ENCODE measurements at regions not wholly inside any gene's neighbourhood (a gene's known extent, or its start where the extent isn't known, plus 50 kb on each side); places are given as distances from the start of the nearest gene placed in this dataset.
"Not testable (repeated sequence)": the region's sequence is repeated elsewhere in the genome, so short reads cannot be mapped to it uniquely, and the experiment has no call there.

- ChIA-PET POLR2A (no interaction called here), CTCF (no interaction called here)
- WGBS (ENCODE audit: insufficient coverage) = no CpG with 5 or more reads among the region's 2 CpGs
- Histone ChIP-seq H3K4me1 (ENCODE audit: control extremely low read depth in 1 of 4, control insufficient read depth in 4 of 4, insufficient read depth in 4 of 4, low read length in 3 of 4) (peaks cover 0 to 11% (median 2%) of the 10 kb centered on the region in 4 experiments), H3K27me3 (replicated peaks in 2 of 5; ENCODE audit: control insufficient read depth in 4 of 5, insufficient read depth in 5 of 5, low read length in 4 of 5) (no peaks in the 10 kb centered on the region), H3K36me3 (ENCODE audit: control insufficient read depth in 4 of 4, insufficient read depth in 4 of 4, low read length in 3 of 4) (no peaks in the 10 kb centered on the region), H3K4me3 (ENCODE audit: control insufficient read depth in 1 of 7, extremely low read depth in 1 of 7, insufficient read depth in 4 of 7, low read depth in 2 of 7, low read length in 6 of 7) (no peak overlapping the region), H3K27ac (ENCODE audit: insufficient read depth in 1 of 2, low read depth in 1 of 2, low read length in 2 of 2, poor library complexity in 1 of 2, severe bottlenecking in 2 of 2) (no peak overlapping the region), H3K9me3 (ENCODE audit: control extremely low read depth in 1 of 5, control insufficient read depth in 4 of 5, insufficient read depth in 2 of 5, low read depth in 1 of 5, low read length in 4 of 5) (no peaks in the 10 kb centered on the region)
- no peak for DNase-seq
Observed at GRCh38 chr3:81867875-81868274, 106.4 kb upstream of the GBE1 start.

- H3K36me3 ChIP-seq (ENCODE audit: control insufficient read depth in 4 of 4, insufficient read depth in 4 of 4, low read length in 3 of 4); DNase-seq; H3K27ac ChIP-seq (ENCODE audit: insufficient read depth in 1 of 2, low read depth in 1 of 2, low read length in 2 of 2, poor library complexity in 1 of 2, severe bottlenecking in 2 of 2); H3K9me3 ChIP-seq (ENCODE audit: control extremely low read depth in 1 of 5, control insufficient read depth in 4 of 5, insufficient read depth in 2 of 5, low read depth in 1 of 5, low read length in 4 of 5); H3K4me3 ChIP-seq (ENCODE audit: control insufficient read depth in 1 of 7, extremely low read depth in 1 of 7, insufficient read depth in 4 of 7, low read depth in 2 of 7, low read length in 6 of 7); POLR2A ChIA-PET; H3K27me3 ChIP-seq (replicated peaks in 2 of 5; ENCODE audit: control insufficient read depth in 4 of 5, insufficient read depth in 5 of 5, low read length in 4 of 5): not testable (repeated sequence)
- peaks cover 0 to 11% (median 2%) of the 10 kb centered on the region in 4 experiments for H3K4me1 ChIP-seq (ENCODE audit: control extremely low read depth in 1 of 4, control insufficient read depth in 4 of 4, insufficient read depth in 4 of 4, low read length in 3 of 4)
- 100% methylated on average over 5 of the region's 5 CpGs for WGBS (ENCODE audit: insufficient coverage)
- CTCF ChIA-PET = interaction anchor here (1.4 kb wide), 1 partner anchor 9 kb away, joined by 3 read pairs; no protein-coding TSS in a partner anchor
Observed at GRCh38 chr3:81865164-81865563, 103.7 kb upstream of the GBE1 start.

- DNase-seq = peak in 1 of 3 donors; percentile 8
- Histone ChIP-seq H3K4me3 (ENCODE audit: control insufficient read depth in 1 of 7, extremely low read depth in 1 of 7, insufficient read depth in 4 of 7, low read depth in 2 of 7, low read length in 6 of 7) (no peak overlapping the region), H3K36me3 (ENCODE audit: control insufficient read depth in 4 of 4, insufficient read depth in 4 of 4, low read length in 3 of 4) (no peaks in the 10 kb centered on the region), H3K27me3 (replicated peaks in 2 of 5; ENCODE audit: control insufficient read depth in 4 of 5, insufficient read depth in 5 of 5, low read length in 4 of 5) (no peaks in the 10 kb centered on the region), H3K27ac (ENCODE audit: insufficient read depth in 1 of 2, low read depth in 1 of 2, low read length in 2 of 2, poor library complexity in 1 of 2, severe bottlenecking in 2 of 2) (no peak overlapping the region), H3K4me1 (ENCODE audit: control extremely low read depth in 1 of 4, control insufficient read depth in 4 of 4, insufficient read depth in 4 of 4, low read length in 3 of 4) (peaks cover 0 to 11% (median 2%) of the 10 kb centered on the region in 4 experiments), H3K9me3 (ENCODE audit: control extremely low read depth in 1 of 5, control insufficient read depth in 4 of 5, insufficient read depth in 2 of 5, low read depth in 1 of 5, low read length in 4 of 5) (no peaks in the 10 kb centered on the region)
- ChIA-PET POLR2A (no interaction called here), CTCF (interaction anchor here (0.8 to 1.4 kb wide), 3 partner anchors 8 to 13 kb away, joined by 3 read pairs; no protein-coding TSS in a partner anchor)
- WGBS (ENCODE audit: insufficient coverage) = 80% methylated on average over 2 of the region's 7 CpGs
Observed at GRCh38 chr3:81864272-81864671, 102.8 kb upstream of the GBE1 start.

- H3K4me1 ChIP-seq (ENCODE audit: control extremely low read depth in 1 of 4, control insufficient read depth in 4 of 4, insufficient read depth in 4 of 4, low read length in 3 of 4) = peaks cover 0 to 11% (median 2%) of the 10 kb centered on the region in 4 experiments
- no peaks in the 10 kb centered on the region for H3K27me3 ChIP-seq (replicated peaks in 2 of 5; ENCODE audit: control insufficient read depth in 4 of 5, insufficient read depth in 5 of 5, low read length in 4 of 5)
- CTCF ChIA-PET = interaction anchor here (0.9 to 1.4 kb wide), 2 partner anchors 7 to 10 kb away, joined by 3 read pairs; no protein-coding TSS in a partner anchor
- WGBS (ENCODE audit: insufficient coverage) = no CpG with 5 or more reads among the region's 4 CpGs
- peak; percentile 22 to 64 (median 58) for DNase-seq
- POLR2A ChIA-PET = no interaction called here
- no peaks in the 10 kb centered on the region for H3K9me3 ChIP-seq (ENCODE audit: control extremely low read depth in 1 of 5, control insufficient read depth in 4 of 5, insufficient read depth in 2 of 5, low read depth in 1 of 5, low read length in 4 of 5)
- H3K36me3 ChIP-seq (ENCODE audit: control insufficient read depth in 4 of 4, insufficient read depth in 4 of 4, low read length in 3 of 4) = no peaks in the 10 kb centered on the region
- peak overlapping the region in 1 of 7 experiments; percentile 6 for H3K4me3 ChIP-seq (ENCODE audit: control insufficient read depth in 1 of 7, extremely low read depth in 1 of 7, insufficient read depth in 4 of 7, low read depth in 2 of 7, low read length in 6 of 7)
- H3K27ac ChIP-seq (ENCODE audit: insufficient read depth in 1 of 2, low read depth in 1 of 2, low read length in 2 of 2, poor library complexity in 1 of 2, severe bottlenecking in 2 of 2) = no peak overlapping the region
Observed at GRCh38 chr3:81863756-81864155, 102.3 kb upstream of the GBE1 start.

- H3K27ac ChIP-seq (ENCODE audit: insufficient read depth in 1 of 2, low read depth in 1 of 2, low read length in 2 of 2, poor library complexity in 1 of 2, severe bottlenecking in 2 of 2) = no peak overlapping the region
- H3K4me1 ChIP-seq (ENCODE audit: control extremely low read depth in 1 of 4, control insufficient read depth in 4 of 4, insufficient read depth in 4 of 4, low read length in 3 of 4) = peaks cover 0 to 11% (median 2%) of the 10 kb centered on the region in 4 experiments
- no peak overlapping the region for H3K4me3 ChIP-seq (ENCODE audit: control insufficient read depth in 1 of 7, extremely low read depth in 1 of 7, insufficient read depth in 4 of 7, low read depth in 2 of 7, low read length in 6 of 7)
- 100% methylated on average over 1 of the region's 1 CpG for WGBS (ENCODE audit: insufficient coverage)
- no peaks in the 10 kb centered on the region for H3K36me3 ChIP-seq (ENCODE audit: control insufficient read depth in 4 of 4, insufficient read depth in 4 of 4, low read length in 3 of 4)
- no peaks in the 10 kb centered on the region for H3K27me3 ChIP-seq (replicated peaks in 2 of 5; ENCODE audit: control insufficient read depth in 4 of 5, insufficient read depth in 5 of 5, low read length in 4 of 5)
- CTCF ChIA-PET = no interaction called here
- H3K9me3 ChIP-seq (ENCODE audit: control extremely low read depth in 1 of 5, control insufficient read depth in 4 of 5, insufficient read depth in 2 of 5, low read depth in 1 of 5, low read length in 4 of 5) = no peaks in the 10 kb centered on the region
- no peak for DNase-seq
- POLR2A ChIA-PET = no interaction called here
Observed at GRCh38 chr3:81861593-81861992, 100.1 kb upstream of the GBE1 start.

GRCh38 chr3:81859524-81859923 is 98.1 kb upstream of the GBE1 start:
- no peak for DNase-seq
- no CpG with 5 or more reads among the region's 1 CpG for WGBS (ENCODE audit: insufficient coverage)
- Histone ChIP-seq H3K4me1 (ENCODE audit: control extremely low read depth in 1 of 4, control insufficient read depth in 4 of 4, insufficient read depth in 4 of 4, low read length in 3 of 4) (peaks cover 0 to 11% (median 2%) of the 10 kb centered on the region in 4 experiments), H3K27me3 (replicated peaks in 2 of 5; ENCODE audit: control insufficient read depth in 4 of 5, insufficient read depth in 5 of 5, low read length in 4 of 5) (no peaks in the 10 kb centered on the region), H3K27ac (ENCODE audit: insufficient read depth in 1 of 2, low read depth in 1 of 2, low read length in 2 of 2, poor library complexity in 1 of 2, severe bottlenecking in 2 of 2) (no peak overlapping the region), H3K36me3 (ENCODE audit: control insufficient read depth in 4 of 4, insufficient read depth in 4 of 4, low read length in 3 of 4) (no peaks in the 10 kb centered on the region), H3K9me3 (ENCODE audit: control extremely low read depth in 1 of 5, control insufficient read depth in 4 of 5, insufficient read depth in 2 of 5, low read depth in 1 of 5, low read length in 4 of 5) (peaks cover 0 to 4% (median 0%) of the 10 kb centered on the region in 5 experiments), H3K4me3 (ENCODE audit: control insufficient read depth in 1 of 7, extremely low read depth in 1 of 7, insufficient read depth in 4 of 7, low read depth in 2 of 7, low read length in 6 of 7) (no peak overlapping the region)
- CTCF ChIA-PET = no interaction called here
- POLR2A ChIA-PET = no interaction called here

GRCh38 chr3:81853431-81853830 is 92.0 kb upstream of the GBE1 start:
- WGBS (ENCODE audit: insufficient coverage) = no CpG with 5 or more reads among the region's 3 CpGs
- peaks cover 0 to 4% (median 0%) of the 10 kb centered on the region in 5 experiments for H3K9me3 ChIP-seq (ENCODE audit: control extremely low read depth in 1 of 5, control insufficient read depth in 4 of 5, insufficient read depth in 2 of 5, low read depth in 1 of 5, low read length in 4 of 5)
- H3K36me3 ChIP-seq (ENCODE audit: control insufficient read depth in 4 of 4, insufficient read depth in 4 of 4, low read length in 3 of 4) = no peaks in the 10 kb centered on the region
- no peak for DNase-seq
- POLR2A ChIA-PET = no interaction called here
- H3K4me1 ChIP-seq (ENCODE audit: control extremely low read depth in 1 of 4, control insufficient read depth in 4 of 4, insufficient read depth in 4 of 4, low read length in 3 of 4) = no peaks in the 10 kb centered on the region
- CTCF ChIA-PET = interaction anchor here (0.8 kb wide), 2 partner anchors 9 to 12 kb away, joined by 3 read pairs; no protein-coding TSS in a partner anchor
- no peak overlapping the region for H3K27ac ChIP-seq (ENCODE audit: insufficient read depth in 1 of 2, low read depth in 1 of 2, low read length in 2 of 2, poor library complexity in 1 of 2, severe bottlenecking in 2 of 2)
- H3K27me3 ChIP-seq (replicated peaks in 2 of 5; ENCODE audit: control insufficient read depth in 4 of 5, insufficient read depth in 5 of 5, low read length in 4 of 5) = no peaks in the 10 kb centered on the region
- H3K4me3 ChIP-seq (ENCODE audit: control insufficient read depth in 1 of 7, extremely low read depth in 1 of 7, insufficient read depth in 4 of 7, low read depth in 2 of 7, low read length in 6 of 7) = no peak overlapping the region

Data from common myeloid progenitor, CD34-positive (primary cell).